ENCODE measurements at regions not wholly inside any gene's neighbourhood (a gene's known extent, or its start where the extent isn't known, plus 50 kb on each side); places are given as distances from the start of the nearest gene placed in this dataset.
"Not testable (repeated sequence)": the region's sequence is repeated elsewhere in the genome, so short reads cannot be mapped to it uniquely, and the experiment has no call there.

- Mint-ChIP-seq H3K27me3 (ENCODE audit: low read depth) (peaks cover under 1% of the 10 kb centered on the region), H3K4me1 (ENCODE audit: low read depth) (no peaks in the 10 kb centered on the region), H3K4me3 (ENCODE audit: low read depth) (no peak overlapping the region), H3K27ac (no peak overlapping the region), H3K36me3 (ENCODE audit: low read depth) (no peaks in the 10 kb centered on the region), H3K9me3 (no peaks in the 10 kb centered on the region)
- DNase-seq (ENCODE audit: low spot score), result no peak
- intact Hi-C loops (cut with micrococcal nuclease), result no loop called here
Observed at GRCh38 chr3:69659180-69659910, 79.9 kb upstream of the MITF start.

- no peak for DNase-seq (ENCODE audit: low spot score)
- no peak overlapping the region for H3K27ac Mint-ChIP-seq
- H3K4me1 Mint-ChIP-seq (ENCODE audit: low read depth), result no peaks in the 10 kb centered on the region
- H3K9me3 Mint-ChIP-seq, result no peaks in the 10 kb centered on the region
- intact Hi-C loops (cut with micrococcal nuclease), result no loop called here
- H3K36me3 Mint-ChIP-seq (ENCODE audit: low read depth), result no peaks in the 10 kb centered on the region
- H3K4me3 Mint-ChIP-seq (ENCODE audit: low read depth), result no peak overlapping the region
- no peaks in the 10 kb centered on the region for H3K27me3 Mint-ChIP-seq (ENCODE audit: low read depth)
Observed at GRCh38 chr3:69658514-69659140, 80.6 kb upstream of the MITF start.

GRCh38 chr3:69657030-69657429, 82.2 kb upstream of the MITF start:
- H3K27ac Mint-ChIP-seq; H3K4me1 Mint-ChIP-seq (ENCODE audit: low read depth); H3K27me3 Mint-ChIP-seq (ENCODE audit: low read depth); H3K9me3 Mint-ChIP-seq; H3K36me3 Mint-ChIP-seq (ENCODE audit: low read depth); intact Hi-C loops (cut with micrococcal nuclease); H3K4me3 Mint-ChIP-seq (ENCODE audit: low read depth); DNase-seq (ENCODE audit: low spot score): not testable (repeated sequence)

GRCh38 chr3:69651765-69652164, 87.5 kb upstream of the MITF start:
- Mint-ChIP-seq H3K9me3 (no peaks in the 10 kb centered on the region), H3K27ac (no peak overlapping the region), H3K36me3 (ENCODE audit: low read depth) (no peaks in the 10 kb centered on the region)

GRCh38 chr3:69650066-69650419, 89.2 kb upstream of the MITF start:
- no peaks in the 10 kb centered on the region for H3K4me1 Mint-ChIP-seq (ENCODE audit: low read depth)
- H3K9me3 Mint-ChIP-seq, result no peaks in the 10 kb centered on the region
- H3K36me3 Mint-ChIP-seq (ENCODE audit: low read depth), result no peaks in the 10 kb centered on the region
- H3K27me3 Mint-ChIP-seq (ENCODE audit: low read depth), result no peaks in the 10 kb centered on the region
- intact Hi-C loops (cut with micrococcal nuclease), result no loop called here
- no peak overlapping the region for H3K27ac Mint-ChIP-seq
- no peak overlapping the region for H3K4me3 Mint-ChIP-seq (ENCODE audit: low read depth)
- no peak for DNase-seq (ENCODE audit: low spot score)

More at GRCh38 chr3:69651765-69652164, 87.5 kb upstream of the MITF start:
- Mint-ChIP-seq H3K27me3 (ENCODE audit: low read depth) (no peaks in the 10 kb centered on the region), H3K4me1 (ENCODE audit: low read depth) (no peaks in the 10 kb centered on the region), H3K4me3 (ENCODE audit: low read depth) (no peak overlapping the region)
- DNase-seq (ENCODE audit: low spot score), result no peak
- intact Hi-C loops (cut with micrococcal nuclease), result no loop called here

GRCh38 chr3:69649120-69650065, 89.9 kb upstream of the MITF start:
- H3K36me3 Mint-ChIP-seq (ENCODE audit: low read depth), result no peaks in the 10 kb centered on the region
- H3K27me3 Mint-ChIP-seq (ENCODE audit: low read depth), result no peaks in the 10 kb centered on the region
- no peak overlapping the region for H3K4me3 Mint-ChIP-seq (ENCODE audit: low read depth)
- H3K4me1 Mint-ChIP-seq (ENCODE audit: low read depth), result no peaks in the 10 kb centered on the region
- DNase-seq (ENCODE audit: low spot score), result no peak
- no peaks in the 10 kb centered on the region for H3K9me3 Mint-ChIP-seq
- H3K27ac Mint-ChIP-seq, result no peak overlapping the region
- intact Hi-C loops (cut with micrococcal nuclease), result no loop called here

- no peaks in the 10 kb centered on the region for H3K27me3 Mint-ChIP-seq (ENCODE audit: low read depth)
- no peak overlapping the region for H3K4me3 Mint-ChIP-seq (ENCODE audit: low read depth)
- H3K27ac Mint-ChIP-seq, result no peak overlapping the region
- no peaks in the 10 kb centered on the region for H3K9me3 Mint-ChIP-seq
- no peak for DNase-seq (ENCODE audit: low spot score)
- H3K4me1 Mint-ChIP-seq (ENCODE audit: low read depth), result no peaks in the 10 kb centered on the region
- intact Hi-C loops (cut with micrococcal nuclease), result no loop called here
- H3K36me3 Mint-ChIP-seq (ENCODE audit: low read depth), result no peaks in the 10 kb centered on the region
Observed at GRCh38 chr3:69648126-69648525, 91.1 kb upstream of the MITF start.

GRCh38 chr3:69647511-69648110, 91.7 kb upstream of the MITF start:
- Mint-ChIP-seq H3K36me3 (ENCODE audit: low read depth) (no peaks in the 10 kb centered on the region), H3K27me3 (ENCODE audit: low read depth) (no peaks in the 10 kb centered on the region), H3K4me3 (ENCODE audit: low read depth) (no peak overlapping the region), H3K4me1 (ENCODE audit: low read depth) (no peaks in the 10 kb centered on the region), H3K9me3 (no peaks in the 10 kb centered on the region), H3K27ac (no peak overlapping the region)
- intact Hi-C loops (cut with micrococcal nuclease), result no loop called here
- no peak for DNase-seq (ENCODE audit: low spot score)

GRCh38 chr3:69647081-69647480, 92.2 kb upstream of the MITF start:
- Mint-ChIP-seq H3K4me3 (ENCODE audit: low read depth) (no peak overlapping the region), H3K27me3 (ENCODE audit: low read depth) (no peaks in the 10 kb centered on the region), H3K4me1 (ENCODE audit: low read depth) (no peaks in the 10 kb centered on the region), H3K9me3 (no peaks in the 10 kb centered on the region), H3K27ac (no peak overlapping the region), H3K36me3 (ENCODE audit: low read depth) (no peaks in the 10 kb centered on the region)
- intact Hi-C loops (cut with micrococcal nuclease), result no loop called here
- DNase-seq (ENCODE audit: low spot score), result no peak

- Mint-ChIP-seq H3K9me3 (no peaks in the 10 kb centered on the region), H3K27me3 (ENCODE audit: low read depth) (no peaks in the 10 kb centered on the region), H3K4me1 (ENCODE audit: low read depth) (no peaks in the 10 kb centered on the region), H3K4me3 (ENCODE audit: low read depth) (no peak overlapping the region), H3K36me3 (ENCODE audit: low read depth) (no peaks in the 10 kb centered on the region), H3K27ac (no peak overlapping the region)
- DNase-seq (ENCODE audit: low spot score), result no peak
- intact Hi-C loops (cut with micrococcal nuclease), result no loop called here
Observed at GRCh38 chr3:69646287-69647067, 92.8 kb upstream of the MITF start.

- no peaks in the 10 kb centered on the region for H3K36me3 Mint-ChIP-seq (ENCODE audit: low read depth)
- H3K27me3 Mint-ChIP-seq (ENCODE audit: low read depth), result no peaks in the 10 kb centered on the region
- intact Hi-C loops (cut with micrococcal nuclease), result no loop called here
- H3K4me3 Mint-ChIP-seq (ENCODE audit: low read depth), result no peak overlapping the region
- no peak overlapping the region for H3K27ac Mint-ChIP-seq
- no peaks in the 10 kb centered on the region for H3K4me1 Mint-ChIP-seq (ENCODE audit: low read depth)
- no peaks in the 10 kb centered on the region for H3K9me3 Mint-ChIP-seq
- DNase-seq (ENCODE audit: low spot score), result no peak
Observed at GRCh38 chr3:69642606-69643005, 96.7 kb upstream of the MITF start.

GRCh38 chr3:69639851-69640250, 99.4 kb upstream of the MITF start:
- Mint-ChIP-seq H3K9me3 (no peaks in the 10 kb centered on the region), H3K36me3 (ENCODE audit: low read depth) (no peaks in the 10 kb centered on the region), H3K4me3 (ENCODE audit: low read depth) (no peak overlapping the region), H3K27me3 (ENCODE audit: low read depth) (no peaks in the 10 kb centered on the region), H3K27ac (no peak overlapping the region), H3K4me1 (ENCODE audit: low read depth) (no peaks in the 10 kb centered on the region)
- intact Hi-C loops (cut with micrococcal nuclease), result no loop called here
- DNase-seq (ENCODE audit: low spot score), result no peak
